IPS-NIHi11 (cell line): ENCODE measurements at regions not wholly inside any gene's neighbourhood (a gene's known extent, or its start where the extent isn't known, plus 50 kb on each side); places are given as distances from the start of the nearest gene placed in this dataset.

ENCODE experiments used
- DNase-seq: peaks from one replicate; pipeline ENCODE4 v3.0.0; 2012; ENCODE audit warnings: mixed read lengths, low spot score

- no peak for DNase-seq
Measured at GRCh38 chr13:60772726-60773125, 375.7 kb downstream of the TDRD3 start.

DNA sequence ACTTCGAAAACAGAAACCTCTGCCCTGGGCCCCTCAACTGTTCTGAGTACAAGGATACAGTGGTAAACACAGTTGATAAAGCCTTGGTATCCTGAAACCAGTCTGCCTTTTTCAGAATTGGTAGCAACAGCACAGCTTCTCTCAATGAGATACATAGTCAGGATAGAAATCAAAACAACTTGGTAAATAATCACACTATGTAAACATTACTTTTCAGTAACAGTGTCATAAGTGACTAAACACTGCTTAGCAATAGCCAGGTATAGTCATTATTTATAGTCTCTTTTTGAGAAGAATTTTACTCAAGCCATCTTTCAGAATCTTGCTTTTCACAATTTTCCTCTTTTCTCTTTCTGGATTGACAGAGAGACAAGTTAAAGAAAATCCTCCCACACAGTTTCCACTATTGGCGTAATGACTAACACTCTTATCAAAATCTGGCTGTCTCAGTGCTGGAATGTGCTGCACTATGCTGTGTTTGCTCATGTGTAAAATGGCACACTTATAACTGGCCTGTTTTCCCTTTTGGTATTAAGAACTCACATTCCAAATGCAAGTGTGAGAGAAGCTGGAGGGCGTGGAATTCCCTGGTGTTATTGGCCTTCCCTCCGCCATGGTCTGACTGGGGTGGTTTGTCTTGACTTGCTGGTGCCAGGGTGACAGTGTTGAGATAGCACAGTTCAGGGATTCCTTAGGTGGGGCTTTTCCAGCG lies 368.8 kb downstream of the TDRD3 start:
- DNase-seq, result peak; percentile 31

- DNase-seq, result peak; percentile 15
Measured at GRCh38 chr13:60759499-60759898, 362.5 kb downstream of the TDRD3 start.

- DNase-seq, result no peak
Measured at GRCh38 chr13:60758637-60759036, 361.6 kb downstream of the TDRD3 start.

DNA sequence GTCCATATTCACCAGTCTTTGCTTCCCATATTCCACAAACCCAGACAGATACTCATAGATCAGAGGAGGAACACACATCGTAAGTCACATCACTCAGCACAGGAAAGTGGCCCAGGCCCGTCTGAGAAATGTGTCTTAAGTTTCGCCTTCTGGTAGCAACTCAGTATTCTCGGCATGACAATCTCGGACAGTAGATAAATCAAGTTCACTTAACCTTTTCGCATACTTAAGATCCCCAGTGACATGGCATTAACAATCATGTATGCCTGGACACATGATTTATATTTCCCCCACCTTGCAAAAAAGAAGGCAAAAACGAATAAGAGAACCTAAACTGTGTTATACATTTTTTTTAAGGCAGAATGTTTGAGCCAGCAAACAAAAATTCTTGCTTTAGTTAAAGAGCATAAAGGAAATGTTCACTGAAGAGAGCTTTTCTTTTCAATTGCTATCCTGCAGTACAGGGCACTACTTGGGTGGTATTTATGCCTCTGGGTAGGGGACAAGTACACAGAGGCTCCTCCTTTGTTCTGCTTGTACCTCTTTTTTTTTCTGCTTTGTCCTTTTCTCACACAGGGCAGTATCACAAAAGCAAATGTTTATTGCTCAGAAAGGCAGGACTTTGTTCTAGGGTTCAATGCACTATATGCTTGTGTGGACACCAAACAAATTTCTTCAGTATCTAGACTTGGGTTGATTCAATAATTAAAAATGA lies 360.6 kb downstream of the TDRD3 start:
- DNase-seq, result no peak

DNA sequence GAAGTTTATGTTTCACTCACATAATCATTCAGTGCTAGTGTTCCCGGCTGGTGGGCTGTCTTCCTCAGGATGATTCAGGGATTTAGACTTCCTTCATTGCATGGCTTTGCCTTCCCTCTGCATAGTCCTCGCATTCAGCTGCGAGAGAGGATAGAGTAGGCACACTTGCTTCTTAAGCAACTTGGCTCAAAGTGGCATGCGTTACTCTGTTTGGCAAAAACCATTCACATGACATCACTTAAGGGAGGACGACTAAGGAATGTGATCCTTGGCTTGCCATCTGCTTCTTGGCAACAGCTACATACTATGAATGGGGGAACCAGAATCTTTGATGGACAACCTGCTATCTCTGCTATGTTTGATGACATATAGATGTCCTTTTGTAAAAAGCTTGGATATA lies 359.3 kb downstream of the TDRD3 start:
- no peak for DNase-seq

DNA sequence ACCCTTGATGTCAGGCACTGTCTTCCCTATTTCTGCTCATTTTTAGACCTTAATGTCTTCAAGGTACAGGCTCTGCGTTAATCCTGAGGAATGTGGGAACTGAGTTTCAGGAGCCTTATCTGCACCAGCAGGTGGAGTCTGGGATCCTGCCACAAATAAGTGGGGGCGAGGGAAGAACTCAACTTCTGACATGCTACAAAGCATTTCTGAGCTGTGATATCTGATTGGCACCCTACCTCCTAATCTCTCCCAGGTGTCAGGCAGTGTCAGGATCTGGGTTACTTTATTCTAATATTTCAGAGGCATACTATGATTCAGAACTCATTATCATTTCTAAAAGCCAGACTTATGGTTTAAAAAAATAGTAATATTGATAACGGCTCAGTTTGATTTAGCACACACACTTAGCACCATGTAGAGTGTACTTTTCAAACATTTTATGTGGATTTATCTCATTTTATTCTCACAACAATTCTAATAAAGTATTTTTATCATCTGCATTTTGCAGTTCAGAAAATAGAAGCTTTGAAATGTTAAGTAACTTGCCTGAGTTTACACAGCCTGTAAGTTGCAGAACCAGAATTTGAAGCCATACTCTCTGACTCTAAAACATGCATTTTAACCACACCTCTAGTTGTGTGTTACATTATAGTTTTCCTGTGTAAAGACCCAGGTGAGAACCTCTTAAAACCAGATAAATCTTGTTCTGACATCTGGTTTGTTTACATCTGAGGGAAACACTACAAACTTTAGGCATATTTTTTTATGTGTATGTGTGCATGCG lies 358.6 kb downstream of the TDRD3 start:
- DNase-seq, result peak; percentile 29

DNA sequence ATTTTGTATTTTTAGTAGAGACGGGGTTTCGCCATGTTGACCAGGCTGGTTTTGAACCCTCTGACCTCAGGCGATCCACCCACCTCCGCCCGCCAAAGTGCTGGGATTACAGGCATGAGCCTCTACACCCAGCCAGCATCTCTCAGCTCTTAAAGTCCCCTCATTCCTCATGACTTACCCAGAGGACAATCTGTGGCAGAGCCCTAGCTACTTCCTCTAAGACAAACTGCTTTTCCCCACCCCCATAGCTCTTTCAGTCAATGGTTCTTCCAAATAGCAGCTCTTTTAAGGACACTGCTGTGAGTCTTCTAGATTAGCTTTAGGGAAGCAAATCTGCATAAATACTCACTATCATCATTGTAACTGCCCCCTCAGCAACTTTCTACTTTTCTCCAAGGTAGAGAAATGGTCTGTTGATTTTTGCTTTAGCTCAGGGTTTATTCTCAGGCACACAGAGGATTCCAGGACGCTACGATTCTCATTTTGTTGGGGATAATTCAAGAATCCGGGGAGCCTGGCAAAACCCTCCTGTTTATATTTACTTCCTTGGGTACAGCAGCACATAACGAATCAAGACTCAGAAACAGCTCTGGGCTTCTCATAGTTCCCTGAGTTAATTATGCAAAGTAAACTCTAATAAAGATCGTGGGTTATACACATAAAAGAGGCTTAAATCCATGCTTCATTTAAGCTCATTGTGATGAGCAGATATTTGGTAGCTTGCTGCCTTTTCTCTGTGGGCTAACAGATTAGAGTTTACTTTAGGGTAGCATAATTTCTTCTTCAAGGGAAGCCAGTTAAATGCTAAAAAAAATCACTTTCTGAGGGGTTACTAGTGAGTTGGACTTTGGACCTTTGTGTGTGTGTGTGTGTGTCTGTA lies 357.4 kb downstream of the TDRD3 start:
- no peak for DNase-seq

DNA sequence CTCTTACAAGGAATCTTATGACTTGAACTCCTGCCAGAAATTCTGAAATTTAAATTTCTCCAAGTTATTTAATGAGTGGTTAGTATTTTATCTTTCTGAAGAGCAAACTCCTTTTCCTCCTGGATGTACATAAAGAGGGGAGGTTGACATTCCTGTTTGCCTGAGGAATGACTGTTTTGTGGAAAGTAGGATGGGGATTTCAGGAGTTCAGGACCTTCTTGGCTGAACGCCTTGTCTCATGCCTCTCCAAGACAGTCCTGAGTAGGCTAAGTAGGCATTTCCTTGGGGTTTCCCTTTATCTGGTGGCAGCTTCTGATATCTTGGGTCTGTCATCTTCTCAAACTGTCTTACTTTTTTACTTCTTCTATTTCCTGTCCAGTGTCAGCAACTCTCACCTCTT lies 356.6 kb downstream of the TDRD3 start:
- DNase-seq, result no peak

DNA sequence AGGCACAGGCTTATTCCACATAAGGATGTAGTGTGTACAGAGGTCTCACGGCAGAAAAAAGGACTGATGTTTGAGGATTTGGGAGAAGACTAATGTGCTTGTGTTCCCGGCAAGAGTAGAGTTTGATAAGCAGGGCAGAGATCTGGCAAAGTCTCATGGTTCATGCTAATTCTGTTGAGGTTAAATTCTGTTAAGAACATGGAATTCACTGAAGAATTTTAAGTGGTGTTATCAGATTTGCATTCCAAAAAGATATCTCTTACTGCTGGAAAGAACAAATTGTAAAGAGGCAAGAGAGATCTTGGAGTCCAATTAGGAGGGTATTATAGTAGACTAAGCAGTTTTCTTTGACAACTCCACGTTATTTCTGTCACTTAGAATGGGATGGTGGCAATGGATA lies 348.3 kb downstream of the TDRD3 start:
- DNase-seq, result no peak

- DNase-seq, result no peak
Measured at GRCh38 chr13:60733933-60734332, 336.9 kb downstream of the TDRD3 start.

GRCh38 chr13:60727140-60727539 lies 330.1 kb downstream of the TDRD3 start:
- no peak for DNase-seq

- DNase-seq, result no peak
Measured at GRCh38 chr13:60721063-60721462, 324.0 kb downstream of the TDRD3 start.

DNA sequence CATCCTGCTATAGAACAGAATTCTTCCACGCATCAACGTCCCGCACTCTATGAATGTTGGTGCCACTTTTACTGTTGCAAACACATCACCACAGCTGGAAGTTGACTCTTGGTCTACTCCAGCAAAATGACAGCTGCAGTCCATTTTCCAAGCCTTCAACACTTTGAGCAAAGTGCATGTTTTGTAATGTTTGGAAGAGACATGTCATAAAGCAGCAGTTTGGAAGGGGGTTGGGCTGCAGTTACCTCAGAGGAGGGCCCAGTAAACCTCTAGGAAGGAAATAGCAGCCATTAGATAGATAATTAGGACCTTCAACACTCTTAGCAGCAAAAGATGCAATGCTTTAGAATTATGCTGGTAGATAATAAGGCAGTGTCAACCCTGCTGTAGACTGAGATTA lies 323.6 kb downstream of the TDRD3 start:
- no peak for DNase-seq

- DNase-seq, result no peak
Measured at GRCh38 chr13:60716313-60716712, 319.3 kb downstream of the TDRD3 start.

DNA sequence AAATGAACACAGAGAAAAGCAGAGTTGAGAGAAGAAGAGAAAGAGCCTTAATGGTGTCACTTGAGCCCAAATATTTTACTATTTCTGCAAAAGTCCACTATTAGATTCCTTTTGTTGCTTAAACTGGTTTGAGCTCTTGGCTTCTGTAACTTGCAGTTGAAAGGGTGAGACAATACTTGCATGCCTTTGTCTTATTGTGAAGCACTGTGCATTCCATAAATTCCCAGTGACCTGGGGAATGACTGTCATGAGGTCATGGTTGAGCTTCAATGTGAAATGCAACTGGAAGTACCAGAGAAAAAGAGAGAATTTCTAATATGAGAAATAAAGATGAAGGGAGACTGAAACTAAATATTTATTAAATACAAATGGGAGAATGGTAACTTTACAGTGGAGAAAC lies 310.9 kb downstream of the TDRD3 start:
- DNase-seq, result peak; percentile 18

DNA sequence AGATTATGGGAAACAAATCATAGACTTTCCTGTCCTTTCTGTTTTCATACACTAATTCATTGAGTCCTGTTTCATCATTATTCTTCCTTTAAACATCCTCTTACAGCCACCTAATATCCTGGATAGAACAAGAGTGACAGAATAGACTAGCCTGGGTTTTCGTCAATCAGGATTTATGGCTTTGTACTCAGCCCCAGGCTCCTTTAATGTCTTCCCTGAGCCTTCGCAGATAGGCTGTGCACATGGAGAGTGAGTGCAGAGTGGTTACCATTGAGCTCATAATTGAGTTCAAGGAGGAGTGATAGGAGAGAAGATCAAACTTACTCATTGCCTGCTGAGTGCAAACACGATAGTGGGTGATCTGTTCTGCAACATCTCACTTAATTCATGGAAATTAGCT lies 304.9 kb downstream of the TDRD3 start:
- DNase-seq, result no peak

DNA sequence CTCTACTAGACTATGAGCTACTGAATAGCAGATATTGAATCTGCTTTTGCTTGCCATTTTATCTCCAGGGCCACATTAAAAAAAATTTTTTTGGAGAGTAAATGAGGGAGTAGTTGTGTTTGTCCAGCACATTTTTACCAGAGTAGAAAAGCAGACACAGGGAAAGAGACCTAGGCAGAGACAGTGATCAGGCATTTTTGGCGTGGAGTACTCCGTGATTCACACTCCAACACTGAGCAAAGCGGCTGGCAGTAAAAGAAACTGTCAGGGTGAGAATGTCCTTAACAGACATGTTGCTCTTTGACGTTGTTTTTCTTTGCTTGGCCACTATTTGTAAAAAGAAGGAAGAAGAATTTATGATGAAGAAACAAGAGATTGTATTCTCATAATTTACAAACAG lies 304.0 kb downstream of the TDRD3 start:
- DNase-seq, result no peak

- DNase-seq, result no peak
Measured at GRCh38 chr13:60699636-60700035, 302.6 kb downstream of the TDRD3 start.

GRCh38 chr13:60696602-60697001 lies 299.6 kb downstream of the TDRD3 start:
- no peak for DNase-seq

- DNase-seq, result no peak
Measured at GRCh38 chr13:60691268-60691667, 294.2 kb downstream of the TDRD3 start.

- DNase-seq, result no peak
Measured at GRCh38 chr13:60690604-60691003, 293.6 kb downstream of the TDRD3 start.
